Stimulated activated naive CD8-positive, alpha-beta T cell treated with anti-CD3 and anti-CD28 coated beads, Interleukin-15, Interleukin-2, amounts not matched to agents 100 U/mL and 50 U/mL, for 24 hours (primary cell): ENCODE measurements at regions not wholly inside any gene's neighbourhood (a gene's known extent, or its start where the extent isn't known, plus 50 kb on each side); places are given as distances from the start of the nearest gene placed in this dataset.

Experiments
- ATAC-seq: fragments of 150-1000 bp; cut with Tn5 transposase; one replicate; pipeline ENCODE4 v1.10.0; 2021
- DNase-seq: peaks from one replicate; pipeline ENCODE4 v3.0.0; 2021

GRCh38 chr12:105745811-105746210, 392.9 kb downstream of the NUAK1 start:
- no peak for DNase-seq
- ATAC-seq, result no peak

GRCh38 chr12:105748806-105749600, 389.8 kb downstream of the NUAK1 start:
- DNase-seq, result no peak
- no peak for ATAC-seq

GRCh38 chr12:105750096-105750495, 388.7 kb downstream of the NUAK1 start:
- DNase-seq, result no peak
- no peak for ATAC-seq

- ATAC-seq (no peak), DNase-seq (no peak)
Measured at GRCh38 chr12:105754313-105754712, 384.4 kb downstream of the NUAK1 start.

- DNase-seq, result no peak
- ATAC-seq, result no peak
Measured at GRCh38 chr12:105756961-105757360, 381.8 kb downstream of the NUAK1 start.

GRCh38 chr12:105759149-105759548, 379.6 kb downstream of the NUAK1 start:
- no peak for DNase-seq
- no peak for ATAC-seq

GRCh38 chr12:105761075-105761474, 377.7 kb downstream of the NUAK1 start:
- DNase-seq, result no peak
- ATAC-seq, result no peak

GRCh38 chr12:105764216-105764835, 374.4 kb downstream of the NUAK1 start:
- DNase-seq, result no peak
- ATAC-seq, result no peak

- ATAC-seq, result no peak
Measured at GRCh38 chr12:105765053-105766014, 373.4 kb downstream of the NUAK1 start.

GRCh38 chr12:105766029-105766428, 372.7 kb downstream of the NUAK1 start:
- ATAC-seq (no peak), DNase-seq (no peak)

More at GRCh38 chr12:105765053-105766014, 373.4 kb downstream of the NUAK1 start:
- DNase-seq, result no peak

GRCh38 chr12:105769486-105769885, 369.3 kb downstream of the NUAK1 start:
- DNase-seq (no peak), ATAC-seq (no peak)

GRCh38 chr12:105773471-105773870, 365.3 kb downstream of the NUAK1 start:
- no peak for DNase-seq
- no peak for ATAC-seq

- DNase-seq (no peak), ATAC-seq (no peak)
Measured at GRCh38 chr12:105774037-105774436, 364.7 kb downstream of the NUAK1 start.

GRCh38 chr12:105775343-105775742, 363.4 kb downstream of the NUAK1 start:
- ATAC-seq (no peak), DNase-seq (no peak)

GRCh38 chr12:105783983-105784947, 354.5 kb downstream of the NUAK1 start:
- ATAC-seq (no peak), DNase-seq (no peak)

GRCh38 chr12:105793421-105793820, 345.3 kb downstream of the NUAK1 start:
- DNase-seq (no peak), ATAC-seq (no peak)

GRCh38 chr12:105798256-105798845, 340.4 kb downstream of the NUAK1 start:
- DNase-seq, result no peak
- no peak for ATAC-seq

- no peak for DNase-seq
- ATAC-seq, result no peak
Measured at GRCh38 chr12:105799103-105799502, 339.7 kb downstream of the NUAK1 start.

GRCh38 chr12:105801351-105801750, 337.4 kb downstream of the NUAK1 start:
- DNase-seq (no peak), ATAC-seq (no peak)

GRCh38 chr12:105803292-105803691, 335.5 kb downstream of the NUAK1 start:
- ATAC-seq (no peak), DNase-seq (no peak)
